ENCODE measurements at regions not wholly inside any gene's neighbourhood (a gene's known extent, or its start where the extent isn't known, plus 50 kb on each side); places are given as distances from the start of the nearest gene placed in this dataset.

GRCh38 chr11:79982185-79982584 lies 541.4 kb upstream of the TENM4 start:
- Histone ChIP-seq H3K4me1 (ENCODE audit: control insufficient read depth in 2 of 3, insufficient read depth in 2 of 3, low read depth in 1 of 3, low read length in 3 of 3) (no peaks in the 10 kb centered on the region), H3K4me3 (ENCODE audit: low read length in 3 of 3) (no peak overlapping the region), H3K9ac (ENCODE audit: low read length in 3 of 3) (no peak overlapping the region), H3K27me3 (ENCODE audit: control insufficient read depth, insufficient read depth, low read length) (no peaks in the 10 kb centered on the region), H3K36me3 (ENCODE audit: control insufficient read depth in 2 of 3, insufficient read depth in 3 of 3, low read length in 3 of 3) (no peaks in the 10 kb centered on the region), H3K27ac (ENCODE audit: low read depth in 2 of 2, low read length in 2 of 2) (no peak overlapping the region), H3K9me3 (ENCODE audit: control insufficient read depth in 2 of 3, insufficient read depth in 1 of 3, low read length in 3 of 3) (no peaks in the 10 kb centered on the region)
- intact Hi-C loops (cut with DNase I): no loop called here
- FAIRE-seq (no peak), DNase-seq (no peak)
- no peak for TF ChIP-seq CTCF (IDR thresholded peaks at IDR 0.05; ENCODE audit: borderline replicate concordance, extremely low read depth, insufficient read depth)

- H3K36me3 ChIP-seq (ENCODE audit: control insufficient read depth in 2 of 3, insufficient read depth in 3 of 3, low read length in 3 of 3): no peaks in the 10 kb centered on the region
- intact Hi-C loops (cut with DNase I): no loop called here
- no peak for TF ChIP-seq CTCF (IDR thresholded peaks at IDR 0.05; ENCODE audit: borderline replicate concordance, extremely low read depth, insufficient read depth)
- H3K4me3 ChIP-seq (ENCODE audit: low read length in 3 of 3): no peak overlapping the region
- FAIRE-seq: no peak
- no peaks in the 10 kb centered on the region for H3K9me3 ChIP-seq (ENCODE audit: control insufficient read depth in 2 of 3, insufficient read depth in 1 of 3, low read length in 3 of 3)
- H3K27ac ChIP-seq (ENCODE audit: low read depth in 2 of 2, low read length in 2 of 2): no peak overlapping the region
- no peaks in the 10 kb centered on the region for H3K4me1 ChIP-seq (ENCODE audit: control insufficient read depth in 2 of 3, insufficient read depth in 2 of 3, low read depth in 1 of 3, low read length in 3 of 3)
- no peaks in the 10 kb centered on the region for H3K27me3 ChIP-seq (ENCODE audit: control insufficient read depth, insufficient read depth, low read length)
- no peak for DNase-seq
- H3K9ac ChIP-seq (ENCODE audit: low read length in 3 of 3): no peak overlapping the region
Measured at GRCh38 chr11:79980916-79981315, 540.1 kb upstream of the TENM4 start.

- H3K4me3 ChIP-seq (ENCODE audit: low read length in 3 of 3): peak overlapping the region in 1 of 3 donors; percentile 44
- no peaks in the 10 kb centered on the region for H3K9me3 ChIP-seq (ENCODE audit: control insufficient read depth in 2 of 3, insufficient read depth in 1 of 3, low read length in 3 of 3)
- no peaks in the 10 kb centered on the region for H3K27me3 ChIP-seq (ENCODE audit: control insufficient read depth, insufficient read depth, low read length)
- DNase-seq (peak in 1 of 5 donors; percentile 12), FAIRE-seq (no peak)
- no peak overlapping the region for H3K27ac ChIP-seq (ENCODE audit: low read depth in 2 of 2, low read length in 2 of 2)
- intact Hi-C loops (cut with DNase I): no loop called here
- no peaks in the 10 kb centered on the region for H3K4me1 ChIP-seq (ENCODE audit: control insufficient read depth in 2 of 3, insufficient read depth in 2 of 3, low read depth in 1 of 3, low read length in 3 of 3)
- no peak for TF ChIP-seq CTCF (IDR thresholded peaks at IDR 0.05; ENCODE audit: borderline replicate concordance, extremely low read depth, insufficient read depth)
- H3K9ac ChIP-seq (ENCODE audit: low read length in 3 of 3): no peak overlapping the region
- no peaks in the 10 kb centered on the region for H3K36me3 ChIP-seq (ENCODE audit: control insufficient read depth in 2 of 3, insufficient read depth in 3 of 3, low read length in 3 of 3)
Measured at GRCh38 chr11:79973721-79974617, 533.1 kb upstream of the TENM4 start.
